ENCODE measurements at regions not wholly inside any gene's neighbourhood (a gene's known extent, or its start where the extent isn't known, plus 50 kb on each side); places are given as distances from the start of the nearest gene placed in this dataset.

DNA sequence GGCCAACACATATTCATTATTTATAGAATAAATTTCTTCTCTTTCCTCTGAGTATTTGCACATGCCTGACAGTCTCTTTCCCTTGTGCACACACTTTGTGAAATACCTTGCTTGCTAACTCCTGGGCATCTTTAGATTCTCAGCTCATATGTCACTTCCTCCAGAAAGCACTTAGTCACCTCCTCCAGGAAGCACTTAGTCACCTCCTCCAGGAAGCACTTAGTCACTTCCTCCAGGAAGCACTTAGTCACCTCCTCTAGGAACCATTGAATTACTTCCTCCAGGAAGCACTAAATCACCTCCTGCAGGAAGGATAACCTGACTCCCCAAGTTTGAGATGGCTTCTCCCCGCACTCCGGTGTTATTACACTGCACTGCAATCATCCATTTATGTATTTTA is 462.5 kb upstream of the EEF2KMT start:
- no peak for DNase-seq

DNA sequence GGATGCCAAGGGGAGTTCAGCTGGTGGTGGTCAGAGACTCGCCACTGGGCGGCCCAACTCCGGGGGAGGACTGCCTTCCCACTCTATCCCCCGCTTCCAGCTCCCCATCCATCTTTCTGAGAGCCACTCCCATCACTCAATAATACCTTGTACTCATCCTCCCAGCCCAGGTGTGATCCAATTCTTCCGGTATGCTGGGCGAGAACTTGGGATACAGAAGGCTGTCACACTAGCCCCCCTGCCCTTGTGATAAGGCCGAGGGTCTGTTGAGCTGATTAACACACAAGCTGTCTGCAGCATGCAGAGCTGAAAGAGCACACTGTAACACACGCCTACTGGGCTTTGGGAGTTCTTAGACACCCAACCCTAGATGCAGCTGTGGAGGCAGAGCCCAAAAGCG is 460.4 kb upstream of the EEF2KMT start:
- DNase-seq: no peak

DNA sequence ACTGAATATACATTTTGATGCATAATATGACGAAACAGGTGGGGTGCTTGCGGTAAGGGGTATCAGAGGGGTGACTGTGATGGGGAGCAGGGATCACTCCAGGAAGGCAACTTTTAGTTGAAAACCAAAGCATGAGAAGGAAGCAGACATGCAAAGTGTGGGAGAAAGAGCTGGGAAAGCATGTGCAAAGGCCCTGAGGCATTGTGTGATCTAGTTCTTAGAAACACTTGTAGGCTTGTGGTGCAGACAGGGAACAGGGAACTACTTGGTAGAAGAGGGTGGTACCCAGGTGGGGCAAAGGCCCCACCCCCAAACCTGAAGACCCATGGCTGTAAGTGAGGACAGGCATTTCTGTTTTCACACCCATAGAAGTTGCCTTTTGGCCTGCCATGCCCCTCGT is 459.9 kb upstream of the EEF2KMT start:
- no peak for DNase-seq

DNA sequence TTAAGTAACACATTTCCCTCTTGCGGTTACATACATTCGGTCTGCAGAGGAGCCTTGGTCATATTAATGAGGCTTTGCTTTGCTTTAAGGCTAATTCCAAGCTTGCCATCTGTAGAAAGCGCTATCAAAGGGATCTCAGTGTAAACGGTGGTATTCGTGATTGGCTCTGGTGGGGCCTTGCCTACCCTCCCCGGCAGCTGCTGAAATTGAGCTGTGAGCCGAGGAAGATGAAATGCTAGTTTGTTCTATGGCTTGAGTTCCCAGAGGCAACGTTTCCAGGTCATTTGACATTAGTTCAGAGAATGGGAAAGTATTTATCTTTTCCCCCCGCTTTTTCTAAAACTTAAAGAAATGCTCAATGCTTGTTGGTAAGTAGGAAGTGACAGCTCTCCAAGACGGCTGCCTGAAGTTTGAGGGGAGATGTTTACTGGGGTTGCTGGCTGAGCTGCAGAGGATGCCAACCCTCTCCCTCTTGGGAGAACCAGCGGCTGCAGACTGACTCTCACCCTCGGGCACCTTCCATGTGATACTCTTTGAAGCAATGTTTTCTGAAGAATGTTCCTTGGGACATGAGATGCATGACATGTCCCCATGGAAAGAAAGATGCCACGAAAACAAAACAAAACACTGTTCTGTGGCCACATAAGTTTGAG is 458.7 kb upstream of the EEF2KMT start:
- DNase-seq: no peak

DNA sequence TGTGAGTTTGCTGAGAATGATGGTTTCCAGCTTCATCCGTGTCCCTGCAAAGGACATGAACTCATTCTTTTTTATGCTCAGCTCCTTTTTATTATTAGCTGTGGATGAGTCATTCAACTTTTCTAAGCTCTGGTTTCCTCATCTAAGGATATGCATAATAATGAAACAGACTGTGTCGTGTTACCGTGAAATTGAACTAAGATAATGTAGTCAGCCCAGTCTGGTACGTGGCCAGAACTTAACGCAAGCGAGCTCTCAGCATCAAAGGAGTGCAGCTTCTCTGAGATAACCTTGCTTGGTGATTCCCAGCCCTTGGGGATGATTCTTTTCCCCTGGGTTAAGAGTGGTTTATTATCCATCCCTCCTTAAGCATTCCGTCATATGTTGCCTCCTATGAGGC is 454.3 kb upstream of the EEF2KMT start:
- DNase-seq: no peak

DNA sequence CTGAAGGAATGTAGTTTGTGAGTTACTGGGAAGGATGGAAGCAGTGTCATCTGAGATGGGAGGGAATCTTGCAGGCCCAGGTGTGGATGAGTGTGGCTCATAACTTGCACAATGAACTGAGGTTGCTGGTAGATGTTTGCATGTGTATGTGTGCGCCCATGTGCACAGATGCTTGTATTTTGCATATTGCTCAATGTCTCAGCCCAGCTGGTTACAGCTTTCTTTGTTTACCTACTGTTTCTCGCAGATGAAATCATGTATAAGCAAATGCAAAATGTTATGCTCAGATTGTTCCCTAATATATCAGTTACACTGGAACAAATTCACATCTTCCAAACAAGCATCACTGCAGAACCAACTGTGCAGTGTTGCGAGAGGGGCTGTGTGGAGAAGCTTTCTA is 452.2 kb upstream of the EEF2KMT start:
- no peak for DNase-seq

DNA sequence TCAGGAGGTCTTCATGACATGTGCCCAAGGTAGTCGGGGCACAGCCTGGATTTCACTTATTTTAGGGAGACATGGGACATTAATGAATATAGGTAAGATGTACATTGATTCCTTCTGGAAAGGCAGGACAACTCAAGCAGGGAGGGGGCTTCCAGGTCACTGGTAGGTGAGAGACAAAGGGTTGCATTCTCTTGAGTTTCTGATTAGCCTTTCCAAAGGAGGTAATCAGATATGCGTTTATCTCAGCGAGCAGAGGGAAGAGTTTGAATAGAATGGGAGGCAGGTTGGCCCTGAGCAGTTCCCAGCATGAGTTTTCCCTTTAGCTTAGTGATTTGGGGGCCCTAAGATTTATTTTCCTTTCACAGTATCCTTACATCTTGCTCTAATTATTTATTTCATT is 443.8 kb upstream of the EEF2KMT start:
- no peak for DNase-seq

DNA sequence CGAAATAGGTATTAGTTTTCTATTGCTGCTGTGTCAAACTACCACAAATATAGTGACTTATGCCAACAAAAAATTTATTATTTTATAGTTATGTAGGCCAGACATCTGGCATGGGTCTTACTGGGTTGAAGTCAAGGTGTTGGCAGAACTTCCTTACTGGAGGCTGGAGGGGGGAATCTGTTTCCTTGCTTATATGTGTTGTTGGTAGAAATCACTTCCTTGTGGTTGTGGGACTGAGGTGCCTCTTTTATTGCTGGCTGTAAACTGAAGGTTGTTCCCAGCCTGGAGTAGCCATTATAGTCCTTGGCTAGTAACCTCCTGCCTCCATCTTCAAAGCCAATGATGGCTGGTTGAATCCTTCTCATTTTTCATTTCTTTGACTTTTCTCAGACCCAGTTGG is 439.8 kb upstream of the EEF2KMT start:
- no peak for DNase-seq

DNA sequence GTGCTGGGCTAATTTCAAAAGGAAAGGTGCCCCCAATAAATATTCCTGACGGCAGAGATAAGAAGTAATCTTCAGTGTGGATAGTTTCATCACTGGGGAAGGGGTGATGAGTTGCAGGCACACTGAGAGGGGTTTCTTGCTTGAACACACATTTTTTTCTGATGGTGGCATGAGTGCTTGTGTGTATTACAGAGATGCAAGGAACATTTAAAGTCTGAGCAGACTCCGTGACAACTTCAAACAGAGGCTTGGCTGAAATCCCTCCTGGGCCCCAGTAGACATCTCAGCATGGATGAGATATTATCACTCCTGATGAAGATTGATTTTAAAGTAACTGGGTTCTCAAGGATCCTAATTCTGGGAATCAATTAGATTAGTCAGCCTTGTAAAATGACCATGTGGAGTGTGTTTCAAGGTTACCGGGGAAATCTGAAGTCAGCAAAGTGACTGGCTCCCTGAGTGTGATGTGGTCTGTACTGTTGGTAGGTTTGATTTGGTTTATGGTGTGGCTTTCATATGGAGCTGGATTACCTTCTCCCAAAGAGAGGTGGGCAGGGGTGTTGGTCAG is 435.8 kb upstream of the EEF2KMT start:
- DNase-seq: no peak

DNA sequence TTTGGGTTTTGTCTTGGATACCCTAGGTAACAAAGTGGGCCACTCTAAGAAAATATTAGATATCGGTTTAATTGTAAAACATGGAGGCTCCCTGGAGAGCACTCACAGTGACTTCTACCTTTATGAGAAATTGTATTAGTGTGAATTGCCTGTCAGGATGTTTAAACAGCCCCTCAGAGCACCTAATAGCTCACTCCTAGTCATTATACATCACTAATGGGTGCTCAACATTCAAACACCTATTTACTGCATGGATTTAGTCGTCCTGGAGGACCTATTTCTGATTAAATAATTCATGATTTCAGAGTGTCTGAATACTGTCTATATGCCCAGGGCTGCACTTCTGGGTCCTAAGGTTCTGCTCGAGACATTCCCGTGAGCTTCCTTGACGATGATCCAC is 430.2 kb upstream of the EEF2KMT start:
- DNase-seq: no peak

DNA sequence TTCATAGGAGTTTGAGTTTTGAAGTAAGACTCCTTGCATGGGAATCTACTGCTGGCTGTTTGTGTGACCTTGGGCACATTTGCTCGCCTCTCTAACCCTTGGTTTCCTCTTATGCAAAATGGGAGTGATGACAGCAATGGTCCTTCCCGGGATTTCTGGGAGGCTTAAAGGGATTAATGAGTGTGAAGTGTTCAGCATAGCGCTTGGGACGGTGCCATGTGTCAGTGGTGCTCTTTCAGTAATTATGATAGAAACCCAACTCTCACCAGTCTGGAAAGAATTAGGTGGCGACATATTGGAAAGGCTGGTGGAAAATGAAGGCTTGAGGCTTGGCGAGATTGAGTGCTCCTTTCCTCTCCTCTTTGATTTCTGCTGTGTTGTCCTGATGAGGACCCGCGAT is 429.2 kb upstream of the EEF2KMT start:
- DNase-seq: no peak

DNA sequence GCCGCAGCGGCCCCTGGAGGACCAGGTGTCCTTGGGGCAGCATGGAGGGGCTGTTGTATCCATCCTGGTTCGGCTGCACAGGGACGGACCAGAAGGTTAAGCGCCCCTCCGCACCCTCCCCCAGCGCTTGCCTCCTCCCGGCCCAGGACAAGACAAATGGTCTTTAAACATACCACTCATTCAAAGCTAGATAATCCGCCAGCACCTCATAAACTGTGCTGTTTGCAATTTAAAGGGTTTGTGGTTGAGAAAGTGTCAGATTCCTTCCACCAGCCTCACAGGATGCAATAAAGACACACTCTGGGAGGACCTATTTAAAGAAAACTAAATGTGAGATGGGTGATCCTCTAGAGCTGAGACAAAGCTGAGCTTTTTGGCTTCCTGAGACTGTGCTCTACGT is 426.2 kb upstream of the EEF2KMT start:
- DNase-seq: no peak

DNA sequence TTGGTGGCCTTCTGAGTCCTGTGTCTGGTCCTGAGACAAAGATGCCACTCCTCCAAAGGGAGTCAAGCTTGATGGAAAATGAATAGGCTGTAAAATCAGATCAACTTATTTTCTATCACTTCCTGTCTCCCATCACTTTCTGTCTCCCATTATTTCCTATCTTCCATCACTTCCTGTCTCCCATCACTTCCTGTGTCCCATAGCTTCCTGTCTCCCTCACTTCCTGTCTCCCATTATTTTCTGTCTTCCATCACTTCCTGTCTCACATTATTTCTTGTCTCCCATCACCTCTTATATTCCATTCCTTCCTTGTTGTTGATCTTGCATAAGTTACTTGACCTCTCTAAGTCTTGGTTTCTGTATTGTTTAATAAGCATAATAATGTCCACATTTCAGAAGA is 418.5 kb upstream of the EEF2KMT start:
- no peak for DNase-seq

DNA sequence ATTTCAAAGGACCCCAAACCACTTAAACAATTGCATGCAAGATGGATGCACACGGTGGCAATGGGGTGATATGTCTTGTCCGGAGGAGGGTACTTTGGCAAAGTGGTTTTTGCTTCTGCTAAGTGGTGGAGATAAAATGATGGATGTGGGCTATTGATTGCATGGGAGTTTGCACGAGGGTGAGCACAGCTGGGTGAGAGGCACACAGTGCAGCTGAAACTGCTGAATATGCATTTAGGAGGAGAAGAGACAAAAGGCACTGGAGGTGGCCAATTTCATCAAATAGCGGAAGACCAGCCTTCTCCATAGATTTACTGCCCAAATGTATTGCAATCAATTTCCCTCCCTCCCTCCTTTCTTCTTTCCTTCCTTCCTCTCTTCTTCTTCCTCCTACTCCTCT is 414.4 kb upstream of the EEF2KMT start:
- no peak for DNase-seq

DNA sequence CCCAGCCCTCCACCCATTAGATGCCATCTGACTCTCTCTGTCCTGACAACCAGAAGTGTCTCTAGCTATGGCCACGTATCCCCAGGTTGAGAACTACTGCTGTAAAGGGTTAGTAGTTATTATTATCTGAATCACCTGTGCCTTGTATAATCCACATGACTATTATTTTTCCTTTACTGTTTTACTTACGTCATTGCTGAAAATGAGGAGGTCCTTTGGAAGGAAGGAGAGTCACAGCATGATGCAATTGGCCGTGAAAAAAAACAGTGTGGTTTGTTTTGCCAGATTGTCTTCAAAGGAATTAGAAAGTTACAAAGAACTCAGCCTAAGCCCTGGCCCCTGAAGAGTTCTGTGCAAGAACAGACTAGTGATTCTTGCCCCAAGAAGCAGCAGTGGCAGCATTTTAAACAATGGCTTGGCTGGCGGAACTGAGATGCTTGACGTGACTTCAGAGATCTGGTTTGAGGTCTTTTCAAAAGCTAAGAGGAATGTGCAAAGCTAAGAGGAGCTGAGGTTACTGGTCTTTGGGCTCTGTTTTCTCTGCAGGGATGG is 413.3 kb upstream of the EEF2KMT start:
- DNase-seq: no peak

DNA sequence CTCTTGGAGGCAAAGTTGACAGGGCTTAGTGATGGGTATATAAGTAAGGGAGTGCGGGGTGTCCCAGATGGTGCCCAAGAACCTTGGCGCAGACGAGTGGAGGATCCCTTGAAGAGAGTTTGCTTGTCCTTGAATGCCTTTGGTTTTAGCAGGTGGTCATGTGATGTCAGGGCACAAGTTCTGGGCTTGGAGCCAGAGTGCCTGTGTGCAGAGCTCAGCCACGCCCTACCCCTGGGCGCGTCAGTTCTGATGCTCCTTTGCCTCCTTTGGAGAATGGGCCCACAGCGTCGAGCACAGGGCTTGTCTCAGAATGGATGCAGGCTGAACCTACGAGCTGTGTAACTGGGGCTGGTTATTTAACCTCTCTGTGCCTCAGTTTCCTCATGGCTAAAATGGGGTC is 412.2 kb upstream of the EEF2KMT start:
- no peak for DNase-seq

DNA sequence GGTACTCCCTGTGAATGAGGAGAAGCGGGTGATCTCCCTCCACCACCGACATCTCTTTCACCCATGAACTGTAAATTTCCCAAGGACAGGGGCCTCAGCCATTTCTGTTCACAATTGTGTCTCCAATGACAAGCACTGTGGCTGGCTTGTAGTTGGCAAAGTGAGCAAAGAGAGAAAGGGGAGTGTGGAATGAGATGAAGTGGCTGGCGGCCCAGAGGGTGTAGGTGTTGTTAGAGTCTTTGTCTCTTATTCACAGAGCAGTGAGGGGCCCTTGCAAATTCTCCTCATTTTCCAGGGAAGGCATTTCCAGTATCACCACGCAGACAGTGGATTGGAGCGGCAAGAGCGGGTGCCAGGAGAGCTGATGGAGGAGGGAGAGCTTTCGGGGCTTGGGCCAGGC is 411.7 kb upstream of the EEF2KMT start:
- no peak for DNase-seq

DNA sequence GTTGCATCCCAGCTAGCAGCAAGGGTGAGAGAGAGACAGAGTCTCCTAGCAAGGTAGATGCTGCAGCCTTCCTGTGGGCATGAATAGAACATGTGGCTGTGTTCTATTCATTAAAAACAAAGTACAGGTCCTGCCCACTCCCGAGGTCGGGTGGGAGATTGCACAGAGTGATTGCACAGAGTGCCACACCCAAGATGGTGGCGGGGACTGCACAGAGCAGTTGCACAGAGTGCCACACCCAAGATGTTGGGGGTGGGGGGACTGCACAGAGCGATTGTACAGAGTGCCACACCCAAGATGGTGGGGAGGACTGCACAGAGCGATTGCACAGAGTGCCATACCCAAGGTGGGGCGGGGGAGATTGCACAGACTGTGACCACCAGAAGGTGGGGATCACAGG is 410.8 kb upstream of the EEF2KMT start:
- no peak for DNase-seq

DNA sequence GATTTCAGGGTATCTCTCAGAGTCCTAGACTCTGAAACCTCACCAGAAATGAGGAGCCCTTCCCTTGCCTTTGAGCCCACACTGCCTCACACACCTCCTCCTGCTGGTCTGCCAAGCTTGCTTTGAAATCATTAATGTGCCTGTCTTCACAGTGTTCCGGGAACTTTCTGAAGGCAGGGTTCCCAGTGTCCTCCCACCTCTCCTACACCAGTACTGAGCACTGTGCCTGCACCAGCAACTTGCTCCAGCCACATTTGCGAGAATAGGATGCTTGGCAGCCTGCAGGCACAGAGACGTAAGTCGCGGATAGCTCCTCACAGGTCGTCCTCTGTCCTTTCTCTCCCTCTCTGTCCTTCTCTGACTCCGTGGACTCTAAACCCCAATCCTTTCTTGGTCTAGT is 408.4 kb upstream of the EEF2KMT start:
- DNase-seq: no peak

DNA sequence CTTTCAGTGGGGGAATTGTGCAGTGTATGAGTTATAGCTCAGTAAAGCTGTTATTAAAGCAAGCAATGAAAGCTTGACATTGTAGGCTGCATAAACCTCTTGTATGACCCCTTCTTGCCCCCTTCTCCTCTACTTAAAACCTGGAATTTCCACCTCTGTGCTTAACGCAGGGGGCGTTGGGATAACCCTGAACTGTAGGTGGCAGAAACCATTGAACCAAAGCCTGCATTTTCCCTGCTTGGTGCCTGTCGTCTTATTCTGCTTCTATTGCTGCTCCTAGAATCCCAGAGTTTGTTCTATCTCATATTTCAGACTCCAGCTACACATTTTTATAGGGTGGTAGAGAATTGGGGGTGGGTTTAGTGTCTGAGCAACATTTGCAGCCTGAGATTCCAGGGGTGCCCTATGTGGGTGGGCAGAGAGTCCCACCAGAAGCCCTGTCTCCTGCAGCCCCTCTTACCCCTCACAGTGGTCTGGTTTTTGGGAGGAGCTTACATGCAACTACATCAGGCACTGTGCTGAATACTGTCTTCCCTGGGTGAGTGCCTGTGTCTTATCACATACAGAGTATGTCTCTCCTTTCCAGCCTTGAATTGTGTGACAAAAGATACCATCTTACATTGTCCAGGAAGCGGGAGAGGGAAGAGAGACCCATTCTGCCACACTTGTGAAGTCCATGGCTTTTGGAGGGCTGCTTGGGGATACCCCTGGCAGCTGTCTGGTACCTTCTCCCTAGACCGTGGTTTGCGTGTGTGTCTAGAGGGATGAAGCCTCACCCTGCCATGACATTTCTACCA is 407.7 kb upstream of the EEF2KMT start:
- no peak for DNase-seq

DNA sequence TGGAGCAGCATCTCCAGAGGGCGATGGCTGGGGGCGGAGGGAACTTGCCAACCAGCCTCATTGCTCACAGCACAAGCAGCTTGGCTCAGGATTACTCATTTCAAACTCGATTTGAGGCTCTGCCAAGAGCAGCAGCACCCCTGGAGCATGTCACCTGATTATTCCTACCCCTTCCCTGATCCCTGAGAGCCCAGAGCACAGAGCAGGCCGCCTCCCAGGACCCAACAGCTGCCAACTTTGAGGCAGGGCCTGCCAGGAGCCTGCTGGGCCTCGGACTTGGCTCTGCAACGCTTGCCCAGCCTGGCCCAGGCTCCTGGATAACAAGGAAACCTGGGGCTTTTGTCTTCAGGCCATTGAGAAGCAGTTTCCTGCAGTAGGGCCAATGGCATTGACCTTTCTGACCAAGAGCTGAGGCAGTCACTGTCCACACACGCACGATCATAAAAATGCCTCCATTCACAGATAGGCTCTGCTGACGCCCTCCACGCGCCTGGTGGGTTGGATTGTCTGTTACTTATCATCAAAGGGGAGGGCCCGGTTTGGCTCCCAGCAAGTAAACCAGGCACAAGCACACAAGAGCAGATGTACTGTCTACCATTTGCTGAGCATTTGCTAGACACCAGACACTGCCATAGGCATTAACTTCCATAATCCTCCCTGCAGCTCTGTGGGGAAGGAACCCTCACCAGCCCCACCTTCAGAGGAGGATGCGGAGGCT is 406.6 kb upstream of the EEF2KMT start:
- no peak for DNase-seq

DNA sequence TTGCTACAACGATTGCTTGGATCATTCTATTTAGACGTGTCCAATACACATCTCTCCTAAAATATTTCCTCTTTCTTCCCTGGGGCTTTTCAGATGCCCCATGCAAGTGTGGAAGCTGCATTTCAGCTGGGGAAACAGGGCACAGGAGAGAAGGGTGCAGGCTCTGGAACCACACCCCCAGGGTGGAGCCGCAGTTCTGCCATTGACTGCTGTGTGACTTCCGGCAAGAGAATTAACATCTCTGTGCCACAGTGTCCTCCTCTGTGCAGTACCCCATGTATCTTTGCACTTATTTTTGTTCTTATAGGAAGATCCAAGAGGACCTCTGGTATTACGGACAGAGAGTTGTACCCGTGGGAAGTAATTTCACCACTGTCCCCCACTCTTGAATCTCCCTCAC is 405.3 kb upstream of the EEF2KMT start:
- DNase-seq: no peak

DNA sequence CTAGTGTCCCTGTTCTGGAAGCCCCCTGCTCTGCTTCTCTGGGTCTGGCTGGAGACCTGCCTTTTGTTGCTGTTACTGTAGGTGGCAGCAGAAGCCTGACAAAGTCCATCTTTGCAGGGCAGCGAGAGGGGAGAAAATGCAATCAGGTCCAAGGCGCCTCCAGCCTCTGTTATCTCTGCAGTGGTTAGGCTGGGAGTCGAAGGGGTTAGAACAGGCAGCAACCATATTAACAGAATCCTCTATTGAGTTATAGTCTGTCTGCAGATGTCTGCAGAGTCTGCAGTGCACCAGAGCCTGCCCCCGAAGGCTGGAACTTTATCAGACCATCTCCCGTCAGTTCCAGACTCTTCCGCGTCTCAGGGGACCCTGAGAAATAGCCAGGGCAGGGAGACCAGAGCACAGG is 404.9 kb upstream of the EEF2KMT start:
- no peak for DNase-seq

DNA sequence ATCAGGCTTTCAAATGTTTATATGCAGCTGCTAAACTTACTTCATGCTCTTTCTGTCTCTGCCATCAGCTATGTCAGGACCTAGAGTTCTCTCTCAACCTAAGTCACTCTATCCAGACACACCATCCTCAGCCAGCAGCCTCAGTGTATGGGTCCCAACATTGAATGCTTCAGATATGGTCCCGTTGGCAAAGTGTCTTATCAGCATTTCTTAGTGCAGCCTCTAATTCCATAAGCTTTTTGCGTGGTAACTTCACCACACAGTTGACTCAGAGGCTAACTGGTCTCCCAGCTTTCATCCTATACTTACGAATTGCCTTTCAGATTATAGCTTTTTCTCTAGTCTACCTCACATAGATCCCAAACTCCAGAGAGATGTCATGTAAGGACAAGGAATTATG is 402.9 kb upstream of the EEF2KMT start:
- no peak for DNase-seq

Measured in central memory CD4-positive, alpha-beta T cell (primary cell).